ENCODE measurements at regions not wholly inside any gene's neighbourhood (a gene's known extent, or its start where the extent isn't known, plus 50 kb on each side); places are given as distances from the start of the nearest gene placed in this dataset.

DNA sequence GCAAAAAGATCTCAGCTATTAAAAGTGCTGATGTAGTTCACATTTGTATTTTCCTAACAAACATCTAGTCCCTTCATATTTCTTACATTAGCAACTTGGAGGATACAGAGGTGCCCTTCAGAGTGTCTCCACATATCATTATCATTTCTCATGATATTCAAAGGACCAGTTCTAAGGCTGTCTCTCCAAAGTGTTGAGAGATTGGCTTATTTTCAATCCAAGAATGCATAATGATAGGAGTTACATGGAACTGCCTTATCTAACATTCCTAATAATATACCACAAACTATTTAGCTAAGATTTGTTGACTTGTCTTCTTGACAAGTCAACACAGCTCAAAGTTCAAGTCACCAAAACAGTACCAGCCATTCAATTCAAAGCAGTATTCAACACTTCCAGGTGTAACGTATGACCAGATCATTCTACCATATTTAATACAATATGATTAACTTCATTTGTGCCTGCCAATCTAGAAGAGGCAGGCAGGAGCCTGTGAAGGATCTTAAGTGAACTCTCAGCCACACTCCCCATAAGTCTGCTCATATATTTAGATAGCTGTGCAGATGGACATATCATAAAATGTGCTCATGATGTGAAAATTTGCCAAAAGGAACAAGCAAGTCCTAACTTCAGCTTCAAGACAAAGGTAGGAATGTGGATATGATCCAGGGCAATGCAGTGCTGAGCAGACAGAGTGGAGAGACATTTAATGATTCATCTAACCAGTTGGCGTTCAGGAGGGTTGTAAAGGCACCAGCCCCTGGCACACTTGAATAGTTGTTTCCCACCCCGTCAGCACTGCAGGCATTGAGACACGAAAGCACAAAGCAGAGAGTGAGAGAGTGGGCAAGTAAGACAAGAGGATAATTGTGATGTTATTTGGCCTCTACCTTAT is 108.3 kb downstream of the MTERF1 start:
- TF ChIP-seq ZNF30 (CRISPR knock-in tag; IDR thresholded peaks at IDR 0.05), result no peak
- TF ChIP-seq, protein P1, sequence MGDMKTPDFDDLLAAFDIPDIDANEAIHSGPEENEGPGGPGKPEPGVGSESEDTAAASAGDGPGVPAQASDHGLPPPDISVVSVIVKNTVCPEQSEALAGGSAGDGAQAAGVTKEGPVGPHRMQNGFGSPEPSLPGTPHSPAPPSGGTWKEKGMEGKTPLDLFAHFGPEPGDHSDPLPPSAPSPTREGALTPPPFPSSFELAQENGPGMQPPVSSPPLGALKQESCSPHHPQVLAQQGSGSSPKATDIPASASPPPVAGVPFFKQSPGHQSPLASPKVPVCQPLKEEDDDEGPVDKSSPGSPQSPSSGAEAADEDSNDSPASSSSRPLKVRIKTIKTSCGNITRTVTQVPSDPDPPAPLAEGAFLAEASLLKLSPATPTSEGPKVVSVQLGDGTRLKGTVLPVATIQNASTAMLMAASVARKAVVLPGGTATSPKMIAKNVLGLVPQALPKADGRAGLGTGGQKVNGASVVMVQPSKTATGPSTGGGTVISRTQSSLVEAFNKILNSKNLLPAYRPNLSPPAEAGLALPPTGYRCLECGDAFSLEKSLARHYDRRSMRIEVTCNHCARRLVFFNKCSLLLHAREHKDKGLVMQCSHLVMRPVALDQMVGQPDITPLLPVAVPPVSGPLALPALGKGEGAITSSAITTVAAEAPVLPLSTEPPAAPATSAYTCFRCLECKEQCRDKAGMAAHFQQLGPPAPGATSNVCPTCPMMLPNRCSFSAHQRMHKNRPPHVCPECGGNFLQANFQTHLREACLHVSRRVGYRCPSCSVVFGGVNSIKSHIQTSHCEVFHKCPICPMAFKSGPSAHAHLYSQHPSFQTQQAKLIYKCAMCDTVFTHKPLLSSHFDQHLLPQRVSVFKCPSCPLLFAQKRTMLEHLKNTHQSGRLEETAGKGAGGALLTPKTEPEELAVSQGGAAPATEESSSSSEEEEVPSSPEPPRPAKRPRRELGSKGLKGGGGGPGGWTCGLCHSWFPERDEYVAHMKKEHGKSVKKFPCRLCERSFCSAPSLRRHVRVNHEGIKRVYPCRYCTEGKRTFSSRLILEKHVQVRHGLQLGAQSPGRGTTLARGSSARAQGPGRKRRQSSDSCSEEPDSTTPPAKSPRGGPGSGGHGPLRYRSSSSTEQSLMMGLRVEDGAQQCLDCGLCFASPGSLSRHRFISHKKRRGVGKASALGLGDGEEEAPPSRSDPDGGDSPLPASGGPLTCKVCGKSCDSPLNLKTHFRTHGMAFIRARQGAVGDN (CRISPR knock-in tag; IDR thresholded peaks at IDR 0.05), result no peak
- TF ChIP-seq, protein P2, sequence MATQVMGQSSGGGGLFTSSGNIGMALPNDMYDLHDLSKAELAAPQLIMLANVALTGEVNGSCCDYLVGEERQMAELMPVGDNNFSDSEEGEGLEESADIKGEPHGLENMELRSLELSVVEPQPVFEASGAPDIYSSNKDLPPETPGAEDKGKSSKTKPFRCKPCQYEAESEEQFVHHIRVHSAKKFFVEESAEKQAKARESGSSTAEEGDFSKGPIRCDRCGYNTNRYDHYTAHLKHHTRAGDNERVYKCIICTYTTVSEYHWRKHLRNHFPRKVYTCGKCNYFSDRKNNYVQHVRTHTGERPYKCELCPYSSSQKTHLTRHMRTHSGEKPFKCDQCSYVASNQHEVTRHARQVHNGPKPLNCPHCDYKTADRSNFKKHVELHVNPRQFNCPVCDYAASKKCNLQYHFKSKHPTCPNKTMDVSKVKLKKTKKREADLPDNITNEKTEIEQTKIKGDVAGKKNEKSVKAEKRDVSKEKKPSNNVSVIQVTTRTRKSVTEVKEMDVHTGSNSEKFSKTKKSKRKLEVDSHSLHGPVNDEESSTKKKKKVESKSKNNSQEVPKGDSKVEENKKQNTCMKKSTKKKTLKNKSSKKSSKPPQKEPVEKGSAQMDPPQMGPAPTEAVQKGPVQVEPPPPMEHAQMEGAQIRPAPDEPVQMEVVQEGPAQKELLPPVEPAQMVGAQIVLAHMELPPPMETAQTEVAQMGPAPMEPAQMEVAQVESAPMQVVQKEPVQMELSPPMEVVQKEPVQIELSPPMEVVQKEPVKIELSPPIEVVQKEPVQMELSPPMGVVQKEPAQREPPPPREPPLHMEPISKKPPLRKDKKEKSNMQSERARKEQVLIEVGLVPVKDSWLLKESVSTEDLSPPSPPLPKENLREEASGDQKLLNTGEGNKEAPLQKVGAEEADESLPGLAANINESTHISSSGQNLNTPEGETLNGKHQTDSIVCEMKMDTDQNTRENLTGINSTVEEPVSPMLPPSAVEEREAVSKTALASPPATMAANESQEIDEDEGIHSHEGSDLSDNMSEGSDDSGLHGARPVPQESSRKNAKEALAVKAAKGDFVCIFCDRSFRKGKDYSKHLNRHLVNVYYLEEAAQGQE (IDR thresholded peaks at IDR 0.05; ENCODE audit: borderline replicate concordance in 1 of 2, low read depth in 1 of 2, low read length in 2 of 2), result no peak
- TF ChIP-seq CHCHD3 (CRISPR knock-in tag; IDR thresholded peaks at IDR 0.05), result no peak

All from HepG2 (cell line).